Choroid plexus epithelial cell (primary cell): ENCODE measurements at regions not wholly inside any gene's neighbourhood (a gene's known extent, or its start where the extent isn't known, plus 50 kb on each side); places are given as distances from the start of the nearest gene placed in this dataset.

ENCODE experiments used
- DNase-seq: peaks from one replicate; pipeline ENCODE4 v3.0.0-alpha.2; 2010; ENCODE audit warnings: low read depth
- H3K4me3 ChIP-seq: 2 replicates; pipeline ENCODE4 v1.5.1; 2011; ENCODE audit warnings: low read depth, mild to moderate bottlenecking, control low read depth, low read length, moderate library complexity
- CTCF ChIP-seq: conservative IDR thresholded peaks from 2 replicates; pipeline ENCODE4 v1.5.1; 2011; ENCODE audit warnings: low read depth, mild to moderate bottlenecking, control low read depth, inconsistent platforms, low read length, moderate library complexity

DNA sequence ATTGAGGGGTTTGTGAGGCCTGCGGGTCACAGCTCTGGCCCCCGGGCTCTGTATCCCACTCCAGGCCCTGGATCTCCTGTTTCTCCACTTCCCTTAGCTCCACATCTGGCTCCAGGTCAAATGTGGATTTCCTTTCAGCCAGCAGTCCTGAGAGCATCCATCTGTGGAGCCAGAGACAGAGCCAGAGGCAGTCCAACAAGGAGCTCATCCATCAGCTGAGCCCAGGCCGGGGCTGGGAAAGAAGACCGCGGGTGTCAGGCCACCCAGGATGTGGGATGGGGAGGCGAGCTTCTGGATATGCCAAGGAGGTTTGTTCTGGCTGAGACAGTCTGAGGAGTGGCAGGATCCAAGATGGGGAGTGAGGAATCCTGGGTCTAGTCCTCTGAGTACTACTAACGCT lies 91.7 kb downstream of the EFNB1 start:
- DNase-seq = no peak

DNA sequence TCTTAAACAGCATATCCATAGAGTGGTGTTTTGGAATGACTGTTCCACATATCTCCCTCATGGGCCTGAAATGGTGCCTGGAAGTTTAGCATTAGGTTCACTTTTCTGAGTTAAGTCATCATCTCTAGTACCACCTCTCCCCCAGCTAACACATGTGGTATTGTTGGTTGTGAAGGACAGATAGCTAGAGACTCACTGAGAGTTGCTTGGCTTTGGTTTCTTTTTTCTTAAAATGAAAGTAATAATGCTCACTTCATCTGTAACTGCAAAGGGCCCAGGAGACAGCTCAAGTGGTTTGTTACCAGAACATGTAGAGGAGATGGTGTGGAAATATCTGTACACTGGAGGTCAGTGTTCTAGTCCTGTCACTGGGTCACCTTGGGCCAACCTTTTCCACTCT lies 90.9 kb downstream of the EFNB1 start:
- H3K4me3 ChIP-seq = no peak overlapping the region
- DNase-seq = no peak
- no peak for TF ChIP-seq CTCF

More for the DNA sequence above, 91.7 kb downstream of the EFNB1 start:
- H3K4me3 ChIP-seq = no peak overlapping the region
- no peak for TF ChIP-seq CTCF

- no peak for DNase-seq
- no peak for TF ChIP-seq CTCF
These were observed 89.4 kb downstream of the EFNB1 start for GRCh38 chrX:68918202-68918601.

GRCh38 chrX:68917799-68918198 lies 89.0 kb downstream of the EFNB1 start:
- H3K4me3 ChIP-seq = no peak overlapping the region
- DNase-seq = no peak
- TF ChIP-seq CTCF = no peak

More at GRCh38 chrX:68918202-68918601, 89.4 kb downstream of the EFNB1 start:
- H3K4me3 ChIP-seq = no peak overlapping the region

- TF ChIP-seq CTCF = no peak
- no peak for DNase-seq
- no peak overlapping the region for H3K4me3 ChIP-seq
These were observed 88.1 kb downstream of the EFNB1 start for GRCh38 chrX:68916891-68917290.

- TF ChIP-seq CTCF = no peak
- DNase-seq = no peak
- H3K4me3 ChIP-seq = no peak overlapping the region
These were observed 87.0 kb downstream of the EFNB1 start for GRCh38 chrX:68915778-68916177.

DNA sequence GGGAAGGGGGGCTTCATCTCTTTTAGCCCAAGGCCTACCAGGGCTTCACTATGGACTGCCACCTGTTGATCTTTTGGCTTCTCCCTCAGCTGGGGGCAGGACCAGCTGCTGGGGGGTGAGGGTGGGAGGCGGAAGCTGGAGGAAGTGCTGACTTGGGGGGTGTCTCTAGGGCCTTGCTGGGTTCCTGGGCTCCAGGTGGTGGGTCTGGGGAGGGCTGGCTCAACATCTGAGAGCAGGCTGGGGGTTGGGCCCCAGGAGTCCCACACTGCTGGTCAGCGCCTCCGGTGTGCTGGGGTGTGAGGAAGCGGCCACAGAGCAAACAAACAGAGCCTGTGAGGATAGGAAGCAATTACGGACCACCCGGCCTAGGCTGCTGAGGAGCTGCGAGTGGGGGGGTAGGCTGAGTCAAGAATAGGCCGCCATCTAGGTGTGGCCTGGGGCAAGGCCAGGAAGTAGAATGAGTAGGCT lies 85.7 kb downstream of the EFNB1 start:
- no peak for TF ChIP-seq CTCF

More for the DNA sequence above, 85.7 kb downstream of the EFNB1 start:
- DNase-seq = no peak
- no peak overlapping the region for H3K4me3 ChIP-seq
